Endothelial cell of umbilical vein (primary cell): ENCODE measurements at regions not wholly inside any gene's neighbourhood (a gene's known extent, or its start where the extent isn't known, plus 50 kb on each side); places are given as distances from the start of the nearest gene placed in this dataset.

Experiments
- BruUV-seq: library from RNA; stranded (reverse); fragments of 400-500 nt; replicated peaks from 2 replicates; lab custom pipeline; 2021; lab: Mats Ljungman, UMichigan
- CTCF ChIA-PET: fragments of 300-600, 350-600 bp; sonication (Branson Sonifier 250); formaldehyde crosslinking; loops from one replicate; lab custom pipeline; 2021; ENCODE audit warnings: antibody characterized with exemption, inconsistent platforms; lab: Charles Lee
- POLR2A ChIA-PET: fragments of 300-600, 350-600 bp; sonication (Branson Sonifier 250); formaldehyde crosslinking; loops from one replicate; lab custom pipeline; 2021; ENCODE audit warnings: antibody characterized with exemption, inconsistent platforms; lab: Charles Lee
- DNase-seq: peaks from one replicate; pipeline ENCODE4 v3.0.0-alpha.2; 2011; ENCODE audit warnings: low read depth, low spot score
- FAIRE-seq: peaks from 2 replicates; lab custom pipeline; 2011; peaks lifted over from hg19 to GRCh38; lab: Jason Lieb, UNC
- H2AFZ ChIP-seq: 2 replicates; pipeline ENCODE4 v1.6.0; 2012; ENCODE audit warnings: low read depth, low read length, control low read depth, inconsistent platforms
- H3K27ac ChIP-seq: 2 replicates; pipeline ENCODE4 v1.5.1; 2011; ENCODE audit warnings: low read depth, mild to moderate bottlenecking, control low read depth, low read length, moderate library complexity; ENCODE audit not compliant: insufficient read depth
- H3K27me3 ChIP-seq, 2 experiments: 2 replicates each; pipeline versions ENCODE4 v1.6.0 to v1.6.1; 2011; ENCODE audit warnings: low read length in 2 of 2, mixed read lengths in 1 of 2; ENCODE audit not compliant: control insufficient read depth in 2 of 2, insufficient read depth in 2 of 2
- H3K36me3 ChIP-seq, 2 experiments: 2 replicates in 1 of 2; 3 replicates in 1 of 2; pipeline ENCODE4 v1.5.1; 2011; ENCODE audit warnings: low read length in 2 of 2, mild to moderate bottlenecking in 1 of 2, moderate library complexity in 1 of 2; ENCODE audit not compliant: control insufficient read depth in 2 of 2, insufficient read depth in 2 of 2; ENCODE audit errors: extremely low read depth in 1 of 2
- H3K4me1 ChIP-seq: 3 replicates; pipeline ENCODE4 v1.5.1; 2011; ENCODE audit warnings: mild to moderate bottlenecking, low read length; ENCODE audit not compliant: control insufficient read depth, insufficient read depth; ENCODE audit errors: extremely low read depth
- H3K4me2 ChIP-seq: 2 replicates; pipeline ENCODE4 v1.6.1; 2011; ENCODE audit warnings: low read length, control low read depth, mixed read lengths; ENCODE audit not compliant: insufficient read depth
- H3K4me3 ChIP-seq, 3 experiments: fragments of 200-600 bp in 1 of 3; sonication (generic), shearing (Covaris generic) in 1 of 3; replicated peaks in 1 of 3; 2 replicates each; pipeline ENCODE4 v1.5.1; 2011 to 2016; ENCODE audit warnings: control low read depth in 3 of 3, low read length in 3 of 3, mild to moderate bottlenecking in 2 of 3, inconsistent platforms in 1 of 3, low read depth in 1 of 3, moderate library complexity in 1 of 3; ENCODE audit not compliant: insufficient read depth in 1 of 3
- H3K79me2 ChIP-seq: 2 replicates; pipeline ENCODE4 v1.6.0; 2012; ENCODE audit warnings: low read length, inconsistent platforms; ENCODE audit not compliant: control insufficient read depth, insufficient read depth
- H3K9ac ChIP-seq: replicated peaks from 2 replicates; pipeline ENCODE3; 2011; ENCODE audit warnings: low read length, control low read depth; ENCODE audit not compliant: insufficient read depth; ENCODE audit errors: extremely low read depth
- H3K9me1 ChIP-seq: replicated peaks from 3 replicates; pipeline ENCODE4 v1.6.0; 2011; ENCODE audit warnings: mild to moderate bottlenecking, low read length; ENCODE audit not compliant: control insufficient read depth, insufficient read depth; ENCODE audit errors: extremely low read depth
- H3K9me3 ChIP-seq: replicated peaks from 2 replicates; pipeline ENCODE4 v1.5.1; 2012; ENCODE audit warnings: low read length, inconsistent platforms; ENCODE audit not compliant: control insufficient read depth, insufficient read depth
- H4K20me1 ChIP-seq: replicated peaks from 2 replicates; pipeline ENCODE3; 2011; ENCODE audit warnings: mild to moderate bottlenecking, low read length; ENCODE audit not compliant: control insufficient read depth, insufficient read depth; ENCODE audit errors: extremely low read depth
- CTCF ChIP-seq, 2 donors: IDR thresholded peaks; 1 replicate in 1 of 2; 2 replicates in 1 of 2; pipeline ENCODE4 v1.5.1; 2011; ENCODE audit warnings: low read length in 2 of 2, mild to moderate bottlenecking in 2 of 2, moderate library complexity in 2 of 2, control low read depth in 1 of 2, inconsistent platforms in 1 of 2, low read depth in 1 of 2; ENCODE audit not compliant: insufficient read depth in 1 of 2; ENCODE audit errors: extremely low read depth in 1 of 2
- EZH2 ChIP-seq: IDR thresholded peaks from 2 replicates; pipeline ENCODE4 v1.6.1; 2012; ENCODE audit warnings: borderline replicate concordance, low read depth, mild to moderate bottlenecking, moderate library complexity, low read length, inconsistent platforms; ENCODE audit not compliant: severe bottlenecking
- FOS ChIP-seq: IDR thresholded peaks from 2 replicates; pipeline ENCODE4 v1.6.1; 2011; ENCODE audit warnings: mild to moderate bottlenecking, low read length, moderate library complexity, borderline replicate concordance; ENCODE audit not compliant: insufficient read depth
- GATA2 ChIP-seq: IDR thresholded peaks from 2 replicates; pipeline ENCODE4 v1.7.0; 2011; ENCODE audit warnings: low read depth, mild to moderate bottlenecking, moderate library complexity, mixed read lengths, low read length; ENCODE audit not compliant: insufficient read length, insufficient read depth
- MYC ChIP-seq: IDR thresholded peaks from one replicate; pipeline ENCODE4 v1.6.1; 2011; ENCODE audit warnings: mild to moderate bottlenecking, low read depth, low read length
- POLR2A ChIP-seq: IDR thresholded peaks from 2 replicates; pipeline ENCODE4 v1.6.1; 2012; ENCODE audit warnings: low read depth, mild to moderate bottlenecking, control low read depth, low read length
- POLR2AphosphoS5 ChIP-seq: IDR thresholded peaks from 2 replicates; pipeline ENCODE4 v1.6.1; 2012; ENCODE audit warnings: low read depth, mild to moderate bottlenecking, control low read depth, low read length, moderate library complexity; ENCODE audit not compliant: insufficient read depth
- dilution Hi-C: fragments of 300-500 bp; cut with MboI; formaldehyde crosslinking; loops from one replicate; pipeline ENCODE4 v1.15.0; 2019; ENCODE audit warnings: low sequenced_read_pairs; ENCODE audit not compliant: extremely low pct_ligation_motif_present
- intact Hi-C: fragments of 100-400 bp; cut with micrococcal nuclease; formaldehyde crosslinking; loops from one replicate; pipeline ENCODE4 v1.10.0; 2022
- TF ChIP-seq, protein P1 (sequence below): IDR thresholded peaks from 2 replicates; pipeline ENCODE4 v1.6.1; 2011; ENCODE audit not compliant: insufficient read depth, insufficient read length

DNA sequence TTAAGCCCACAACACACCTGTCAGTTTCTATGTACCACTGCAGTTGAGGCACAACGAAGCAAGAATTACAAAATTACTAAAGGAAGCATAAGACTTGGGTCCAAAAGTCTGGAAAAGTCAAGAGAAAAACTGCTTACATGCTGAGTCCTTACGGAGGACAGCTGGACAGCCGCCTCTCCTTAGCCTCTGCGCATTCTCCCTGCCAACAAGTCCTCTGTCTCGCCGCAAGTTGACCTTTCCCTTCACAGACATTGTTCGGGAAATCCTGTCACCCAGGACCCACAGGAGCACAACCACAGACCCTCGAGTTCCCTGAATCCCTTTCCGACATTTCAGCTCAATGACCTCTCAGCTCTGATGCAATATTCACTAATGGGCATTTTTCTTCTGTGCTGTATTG, 525.4 kb upstream of the SALL3 start:
- H3K9me1 ChIP-seq: no peaks in the 10 kb centered on the region
- H3K27ac ChIP-seq: no peak overlapping the region
- TF ChIP-seq FOS: no peak
- TF ChIP-seq CTCF (IDR thresholded peaks at IDR 0.05; ENCODE audit: extremely low read depth in 1 of 2, insufficient read depth in 1 of 2, low read depth in 1 of 2, low read length in 2 of 2): no peak
- TF ChIP-seq POLR2A: no peak
- TF ChIP-seq GATA2: no peak
- no TSS peak for BruUV-seq
- ChIA-PET POLR2A (no interaction called here), CTCF (no interaction called here)
- no peak overlapping the region for H3K4me2 ChIP-seq
- FAIRE-seq: no peak
- intact Hi-C loops: no loop called here
- H2AFZ ChIP-seq: no peak overlapping the region
- dilution Hi-C loops: no loop called here
- no peak overlapping the region for H3K9ac ChIP-seq
- H3K27me3 ChIP-seq: no peaks in the 10 kb centered on the region
- no peaks in the 10 kb centered on the region for H3K4me1 ChIP-seq
- no peaks in the 10 kb centered on the region for H3K79me2 ChIP-seq
- DNase-seq: no peak
- H3K36me3 ChIP-seq: no peaks in the 10 kb centered on the region
- H4K20me1 ChIP-seq: no peaks in the 10 kb centered on the region
- H3K9me3 ChIP-seq: peaks cover 10% of the 10 kb centered on the region
- no peak overlapping the region for H3K4me3 ChIP-seq

DNA sequence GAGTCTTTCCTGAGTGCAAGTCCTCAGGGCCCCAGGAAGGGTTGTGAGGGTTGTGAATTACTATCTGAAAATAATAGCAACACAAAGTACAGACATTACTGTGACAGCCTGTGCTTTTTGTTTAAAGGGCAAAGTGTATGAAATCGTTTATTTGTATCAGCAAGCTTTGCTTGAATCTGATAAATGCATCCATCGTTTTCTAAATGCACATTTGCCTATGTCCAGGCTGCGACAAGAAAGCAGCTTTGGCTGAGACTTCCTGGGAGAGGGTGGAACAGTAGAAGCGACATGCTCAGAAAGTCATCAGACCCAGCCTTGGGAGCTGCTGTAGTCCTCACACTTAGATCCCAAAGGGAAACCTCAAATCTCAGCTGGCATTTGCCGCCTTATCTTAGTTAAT, 524.2 kb upstream of the SALL3 start:
- dilution Hi-C loops: no loop called here

More for the DNA sequence above, 524.2 kb upstream of the SALL3 start:
- no TSS peak for BruUV-seq
- H3K27me3 ChIP-seq: no peaks in the 10 kb centered on the region
- no peaks in the 10 kb centered on the region for H3K79me2 ChIP-seq
- ChIA-PET CTCF (no interaction called here), POLR2A (no interaction called here)
- no peaks in the 10 kb centered on the region for H3K36me3 ChIP-seq
- peaks cover 13% of the 10 kb centered on the region for H3K9me3 ChIP-seq
- H3K4me2 ChIP-seq: no peak overlapping the region
- H3K9me1 ChIP-seq: no peaks in the 10 kb centered on the region
- DNase-seq (no peak), FAIRE-seq (no peak)
- no peak overlapping the region for H2AFZ ChIP-seq
- H3K4me3 ChIP-seq: no peak overlapping the region
- H3K9ac ChIP-seq: no peak overlapping the region
- no peaks in the 10 kb centered on the region for H4K20me1 ChIP-seq
- H3K27ac ChIP-seq: no peak overlapping the region
- intact Hi-C loops: no loop called here
- no peaks in the 10 kb centered on the region for H3K4me1 ChIP-seq
- no peak for TF ChIP-seq GATA2
- no peak for TF ChIP-seq POLR2AphosphoS5
- TF ChIP-seq MYC: no peak
- TF ChIP-seq, protein P1, sequence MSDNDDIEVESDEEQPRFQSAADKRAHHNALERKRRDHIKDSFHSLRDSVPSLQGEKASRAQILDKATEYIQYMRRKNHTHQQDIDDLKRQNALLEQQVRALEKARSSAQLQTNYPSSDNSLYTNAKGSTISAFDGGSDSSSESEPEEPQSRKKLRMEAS: no peak
- TF ChIP-seq FOS: no peak
- no peak for TF ChIP-seq POLR2A
- no peak for TF ChIP-seq CTCF (IDR thresholded peaks at IDR 0.05; ENCODE audit: extremely low read depth in 1 of 2, insufficient read depth in 1 of 2, low read depth in 1 of 2, low read length in 2 of 2)
- no peak for TF ChIP-seq EZH2
